LoVo (cell line): ENCODE measurements at regions not wholly inside any gene's neighbourhood (a gene's known extent, or its start where the extent isn't known, plus 50 kb on each side); places are given as distances from the start of the nearest gene placed in this dataset.
"Not testable (repeated sequence)": the region's sequence is repeated elsewhere in the genome, so short reads cannot be mapped to it uniquely, and the experiment has no call there.

Experiments used
- DNase-seq: peaks from one replicate; pipeline ENCODE4 v3.0.0-alpha.2; 2016; ENCODE audit warnings: low spot score

- no peak for DNase-seq
Observed at GRCh38 chr4:17064959-17065358, 166.5 kb upstream of the LDB2 start.

- no peak for DNase-seq
Observed at GRCh38 chr4:17063888-17064287, 165.4 kb upstream of the LDB2 start.

DNA sequence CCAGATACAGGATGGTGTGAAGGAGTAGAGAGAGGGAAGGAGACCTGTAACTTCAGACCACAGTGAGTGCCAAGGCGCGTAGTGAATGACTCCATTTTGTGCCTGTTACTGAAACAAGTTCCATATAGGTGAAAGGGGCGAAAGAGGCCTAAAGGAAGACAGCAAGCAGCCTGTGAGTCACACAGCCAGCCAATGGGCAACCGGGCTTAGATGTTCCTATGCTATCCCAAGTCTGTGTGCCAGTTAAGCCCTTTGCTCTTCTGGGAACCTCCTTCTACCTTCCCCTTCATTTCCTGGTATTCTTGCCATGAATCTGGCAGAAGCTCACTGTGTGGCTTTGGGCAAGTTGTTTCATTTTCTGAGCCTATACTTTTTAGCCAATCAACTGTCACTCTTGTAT lies 161.8 kb upstream of the LDB2 start:
- no peak for DNase-seq

DNA sequence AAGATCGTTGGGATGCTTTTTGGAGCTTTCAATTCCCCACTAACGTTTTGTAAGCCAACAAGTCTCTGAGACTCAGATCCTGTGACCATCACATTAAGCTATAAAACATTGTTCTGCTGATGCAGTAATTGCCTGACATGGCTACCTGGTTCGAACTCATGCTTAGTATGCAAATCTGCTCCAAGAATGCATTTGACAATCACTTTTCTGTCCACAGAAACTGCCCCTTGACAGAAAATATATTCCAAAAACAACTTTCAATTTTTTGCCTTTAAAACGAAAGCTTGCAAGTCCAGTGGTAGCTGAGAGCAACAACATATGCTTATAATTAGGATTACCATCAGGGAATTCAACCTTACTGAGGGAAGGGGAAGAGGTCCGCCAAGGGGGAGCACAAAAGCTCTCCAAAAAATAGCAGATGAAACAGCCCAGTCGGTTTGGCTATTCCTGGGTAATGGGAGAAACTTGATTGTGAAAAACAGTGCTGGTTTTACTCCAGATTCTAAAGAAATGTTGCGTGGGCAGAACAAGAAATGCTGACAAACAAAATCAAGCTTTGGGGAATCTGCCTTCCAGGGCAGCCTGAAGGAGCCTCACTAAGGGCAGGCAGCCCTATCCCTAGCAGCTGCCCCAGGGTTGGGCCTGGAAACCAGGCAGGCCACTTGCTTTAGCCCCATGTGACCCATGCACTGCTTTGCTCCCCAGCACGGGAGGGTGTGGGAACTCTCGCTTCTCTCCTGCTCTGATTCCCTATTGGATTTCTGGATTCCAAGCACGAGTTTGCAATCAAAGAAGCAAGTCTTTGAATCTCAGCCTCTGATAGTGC lies 160.7 kb upstream of the LDB2 start:
- DNase-seq = no peak

GRCh38 chr4:17058536-17058915 lies 160.1 kb upstream of the LDB2 start:
- DNase-seq = no peak

- no peak for DNase-seq
Observed at GRCh38 chr4:17057035-17057434, 158.6 kb upstream of the LDB2 start.

- no peak for DNase-seq
Observed at GRCh38 chr4:17055788-17056187, 157.3 kb upstream of the LDB2 start.

DNA sequence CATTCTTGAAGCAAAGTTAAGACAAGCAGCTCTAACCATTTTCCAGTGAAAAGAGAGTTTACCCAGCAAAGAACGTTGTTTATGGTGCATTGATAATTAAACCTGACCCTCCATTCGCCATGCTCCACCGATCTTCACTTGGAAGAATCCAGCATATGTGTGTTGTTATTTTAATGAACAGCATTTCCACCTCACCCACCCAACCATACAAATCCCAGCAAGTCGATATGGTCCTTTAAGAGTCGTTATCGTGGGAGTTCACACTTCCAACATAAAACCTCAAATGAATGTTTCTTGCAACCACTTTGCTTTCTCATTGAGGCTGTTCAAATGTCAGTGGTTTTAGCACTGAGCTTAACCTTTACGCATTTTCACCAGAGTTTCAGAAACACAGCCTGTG lies 147.4 kb upstream of the LDB2 start:
- DNase-seq = no peak

DNA sequence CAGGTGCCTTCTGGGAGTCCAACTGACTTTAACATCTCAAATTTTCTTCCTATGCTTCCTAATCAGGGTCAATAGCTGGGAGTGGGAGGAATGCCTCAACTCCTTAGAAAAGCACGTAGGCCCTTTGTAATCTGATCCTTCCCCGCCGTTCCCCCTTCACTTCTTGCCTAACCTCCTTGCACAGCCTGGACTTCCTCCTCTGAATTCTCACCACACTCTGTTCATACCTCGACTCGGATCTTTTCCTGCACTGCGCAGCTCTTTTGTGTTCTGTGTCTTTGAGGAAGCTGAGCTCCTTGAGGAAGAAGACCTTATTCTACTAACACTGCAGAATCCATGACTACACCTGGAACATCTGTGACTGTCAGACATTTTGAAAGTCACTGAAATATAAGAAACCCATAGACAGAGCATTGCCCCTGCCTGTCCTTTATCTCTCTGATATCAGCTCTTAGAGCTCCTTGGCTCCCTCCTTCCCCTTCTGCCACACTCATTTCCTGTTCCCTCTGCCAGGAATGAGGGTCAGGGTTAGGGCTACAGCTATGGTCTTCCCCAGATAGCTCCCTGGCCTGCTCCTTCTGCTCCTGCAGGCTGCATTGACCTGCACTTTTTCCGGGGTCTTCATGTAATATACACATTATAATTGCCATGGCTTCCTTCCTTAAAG lies 140.2 kb upstream of the LDB2 start:
- DNase-seq = no peak

- no peak for DNase-seq
Observed at GRCh38 chr4:17033768-17034181, 135.3 kb upstream of the LDB2 start.

GRCh38 chr4:17033025-17033767 lies 134.8 kb upstream of the LDB2 start:
- DNase-seq = no peak

DNA sequence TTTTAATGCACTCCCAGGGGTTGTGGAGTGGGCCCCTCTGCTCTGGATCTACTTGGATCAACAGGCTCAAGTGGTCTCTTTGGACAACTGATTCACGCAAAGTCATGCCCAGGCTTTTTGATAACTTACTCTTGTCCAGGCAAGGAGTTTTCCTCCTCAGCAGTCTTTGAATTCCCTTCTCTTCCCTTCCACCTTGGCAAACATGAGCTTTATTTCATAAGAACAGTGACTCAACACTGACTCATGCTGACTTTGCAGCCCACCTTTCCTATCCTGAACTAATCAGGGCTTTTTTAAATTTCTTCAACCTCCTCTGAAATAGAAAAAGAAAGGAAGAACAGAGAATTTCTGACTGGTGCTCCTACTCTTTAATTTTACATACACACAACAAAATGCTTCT lies 132.1 kb upstream of the LDB2 start:
- peak; percentile 4 for DNase-seq

GRCh38 chr4:17029964-17030363 lies 131.5 kb upstream of the LDB2 start:
- DNase-seq = no peak

DNA sequence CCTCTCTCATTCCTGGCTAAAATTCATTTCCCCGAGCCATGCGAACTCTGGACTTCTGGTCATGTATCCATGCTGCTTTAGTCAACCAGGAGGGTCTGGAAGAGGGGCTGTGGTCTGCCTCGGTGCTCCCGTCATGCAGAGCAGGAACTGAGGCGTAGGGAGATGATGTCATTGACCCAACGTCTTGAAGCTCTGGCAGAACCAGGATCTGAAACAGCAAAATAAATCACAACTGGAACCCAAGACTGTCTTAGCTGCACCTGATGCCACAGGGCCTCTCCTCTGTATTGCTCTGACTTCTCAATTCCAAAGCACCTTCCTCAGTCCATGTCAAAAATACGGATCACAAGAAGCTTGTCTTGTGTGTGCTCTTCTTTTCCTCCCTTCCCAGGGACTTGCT lies 131.0 kb upstream of the LDB2 start:
- DNase-seq = no peak

- no peak for DNase-seq
Observed at GRCh38 chr4:17027495-17027894, 129.1 kb upstream of the LDB2 start.

GRCh38 chr4:17024425-17024824 lies 126.0 kb upstream of the LDB2 start:
- DNase-seq = no peak

DNA sequence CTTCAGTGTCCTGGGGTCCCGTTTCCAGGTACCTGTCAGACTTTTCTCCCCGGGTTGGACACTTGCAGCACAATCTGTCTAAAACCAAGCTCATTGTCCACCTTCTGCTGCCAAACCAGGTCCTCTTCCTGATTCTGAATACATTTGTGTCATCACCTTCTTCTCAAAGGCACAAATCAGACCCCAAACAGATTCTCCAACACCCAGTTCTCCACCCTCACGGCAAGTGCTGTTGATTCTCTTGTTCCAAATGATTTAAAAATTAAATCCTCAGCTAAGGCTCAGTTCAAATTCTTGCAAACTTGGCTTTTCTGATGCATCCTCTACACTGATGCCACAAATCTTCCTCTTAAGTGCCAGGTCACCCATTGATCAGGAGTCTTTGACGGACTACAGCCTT lies 122.5 kb upstream of the LDB2 start:
- DNase-seq = no peak

GRCh38 chr4:17020451-17020850 lies 122.0 kb upstream of the LDB2 start:
- DNase-seq = no peak

GRCh38 chr4:17018621-17019020 lies 120.2 kb upstream of the LDB2 start:
- not testable (repeated sequence) for DNase-seq

- no peak for DNase-seq
Observed at GRCh38 chr4:17018013-17018412, 119.6 kb upstream of the LDB2 start.

DNA sequence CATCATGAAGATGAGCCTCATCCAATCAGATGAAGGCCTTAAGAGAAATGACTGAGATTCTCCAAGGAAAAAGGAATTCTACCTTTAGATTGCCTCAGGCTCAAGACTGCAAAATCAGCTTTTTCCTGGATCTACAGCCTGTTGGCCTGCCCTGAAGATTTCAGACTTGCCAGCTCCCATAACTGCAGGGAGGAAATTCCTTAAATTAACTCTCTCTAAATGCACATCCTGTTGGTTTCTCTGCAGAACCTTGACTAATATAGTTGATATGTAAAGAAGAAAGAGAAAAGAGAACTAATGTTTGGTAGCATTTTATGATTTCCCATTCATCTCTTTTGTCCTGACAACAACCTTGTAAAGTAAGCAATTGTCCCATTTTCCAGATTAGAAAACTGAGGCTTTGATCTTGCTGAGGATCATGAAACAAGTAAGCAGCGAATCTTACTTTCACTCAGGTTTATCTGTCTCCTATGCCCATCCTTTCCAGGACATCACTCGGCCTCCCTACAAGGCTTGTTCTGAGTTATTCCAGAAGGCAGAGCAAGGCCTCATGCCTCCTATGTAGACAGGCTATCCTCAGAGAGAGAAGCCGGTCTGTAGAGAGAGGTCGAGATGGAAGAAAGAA lies 115.0 kb upstream of the LDB2 start:
- DNase-seq = no peak

DNA sequence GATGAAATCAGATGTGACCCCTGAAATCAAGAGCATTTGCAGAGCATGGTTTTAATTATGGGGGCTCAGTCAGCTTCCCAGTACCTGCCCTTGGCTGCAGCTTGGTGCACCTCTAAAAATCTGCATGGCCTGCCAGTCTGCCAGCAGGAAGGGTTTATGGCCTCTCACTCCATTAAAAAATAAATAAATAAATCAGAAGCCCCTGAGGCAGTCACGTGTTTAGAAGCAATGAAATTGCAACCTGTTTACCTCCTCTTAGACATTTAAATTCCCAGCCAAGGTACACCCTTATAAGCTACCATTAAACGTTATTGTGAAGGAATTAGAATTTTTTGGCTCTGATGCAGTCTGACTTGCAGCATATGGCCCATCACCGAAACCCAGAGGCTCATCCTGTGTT lies 114.0 kb upstream of the LDB2 start:
- DNase-seq = no peak
